ENCODE measurements at regions not wholly inside any gene's neighbourhood (a gene's known extent, or its start where the extent isn't known, plus 50 kb on each side); places are given as distances from the start of the nearest gene placed in this dataset.

DNA sequence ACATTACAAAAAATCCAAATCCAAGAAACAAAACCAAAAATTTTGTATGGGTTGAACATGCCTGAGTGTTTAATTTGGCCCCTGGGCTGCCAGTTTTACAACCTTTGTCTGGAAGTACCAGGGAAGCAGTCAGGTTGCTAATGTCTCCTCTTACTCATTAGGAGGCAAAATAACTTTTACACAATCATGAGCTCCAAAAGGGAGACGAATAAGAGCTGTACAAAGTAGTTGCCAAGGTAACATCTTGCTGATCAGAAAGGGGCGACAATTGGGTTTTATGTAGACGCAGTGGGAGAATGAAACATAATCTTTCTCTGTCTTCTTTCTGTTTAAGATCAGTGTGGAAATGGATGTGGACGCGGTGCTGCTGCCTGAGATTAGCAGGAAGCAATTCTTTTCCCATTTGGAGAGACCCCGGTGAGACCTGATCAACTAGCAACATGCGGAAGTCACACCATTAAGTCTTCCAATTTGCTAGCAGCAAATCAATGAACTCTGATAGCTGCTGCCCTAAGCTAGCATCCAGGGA lies 90.7 kb upstream of the IGFBP7 start:
- TF ChIP-seq EP300 (IDR thresholded peaks at IDR 0.05): no peak
- TF ChIP-seq CTCF (IDR thresholded peaks at IDR 0.05): no peak
- TF ChIP-seq POLR2A (IDR thresholded peaks at IDR 0.05): no peak
